HG03442 (cell line): ENCODE measurements at regions not wholly inside any gene's neighbourhood (a gene's known extent, or its start where the extent isn't known, plus 50 kb on each side); places are given as distances from the start of the nearest gene placed in this dataset.

Experiments used
- ATAC-seq: cut with Tn5 transposase; IDR thresholded peaks from one replicate; pipeline ENCODE4 v1.9.1; 2021; ENCODE audit warnings: mild to moderate bottlenecking, moderate library complexity; ENCODE audit not compliant: unreplicated experiment

GRCh38 chr4:123564758-123565346 is 168.3 kb downstream of the SPRY1 start:
- peak; percentile 100 for ATAC-seq

GRCh38 chr4:123568936-123569335 is 172.3 kb downstream of the SPRY1 start:
- no peak for ATAC-seq

- no peak for ATAC-seq
Observed at GRCh38 chr4:123569541-123569940, 172.9 kb downstream of the SPRY1 start.

GRCh38 chr4:123573866-123574508 is 177.4 kb downstream of the SPRY1 start:
- ATAC-seq: peak; percentile 38

- ATAC-seq: no peak
Observed at GRCh38 chr4:123575291-123575690, 178.7 kb downstream of the SPRY1 start.

GRCh38 chr4:123577225-123577906 is 180.8 kb downstream of the SPRY1 start:
- no peak for ATAC-seq

GRCh38 chr4:123578276-123579029 is 181.9 kb downstream of the SPRY1 start:
- ATAC-seq: no peak

- no peak for ATAC-seq
Observed at GRCh38 chr4:123579961-123580360, 183.4 kb downstream of the SPRY1 start.

GRCh38 chr4:123580981-123581664 is 184.5 kb downstream of the SPRY1 start:
- ATAC-seq: no peak

- no peak for ATAC-seq
Observed at GRCh38 chr4:123581802-123582201, 185.2 kb downstream of the SPRY1 start.

- no peak for ATAC-seq
Observed at GRCh38 chr4:123583043-123583442, 186.4 kb downstream of the SPRY1 start.

- ATAC-seq: no peak
Observed at GRCh38 chr4:123585111-123585510, 188.5 kb downstream of the SPRY1 start.

GRCh38 chr4:123587983-123588494 is 191.4 kb downstream of the SPRY1 start:
- ATAC-seq: peak; percentile 8

- ATAC-seq: peak; percentile 89
Observed at GRCh38 chr4:123588631-123589241, 192.1 kb downstream of the SPRY1 start.

- no peak for ATAC-seq
Observed at GRCh38 chr4:123589301-123589700, 192.7 kb downstream of the SPRY1 start.

- no peak for ATAC-seq
Observed at GRCh38 chr4:123591875-123592274, 195.3 kb downstream of the SPRY1 start.

- ATAC-seq: no peak
Observed at GRCh38 chr4:123593655-123594054, 197.1 kb downstream of the SPRY1 start.

- no peak for ATAC-seq
Observed at GRCh38 chr4:123596805-123597204, 200.2 kb downstream of the SPRY1 start.

- no peak for ATAC-seq
Observed at GRCh38 chr4:123597586-123597985, 201.0 kb downstream of the SPRY1 start.

GRCh38 chr4:123598331-123598730 is 201.7 kb downstream of the SPRY1 start:
- no peak for ATAC-seq
